CD4-positive, alpha-beta T cell treated with Interferon gamma for 1 hour (primary cell): ENCODE measurements at regions not wholly inside any gene's neighbourhood (a gene's known extent, or its start where the extent isn't known, plus 50 kb on each side); places are given as distances from the start of the nearest gene placed in this dataset.

Experiments
- DNase-seq: peaks from one replicate; pipeline ENCODE4 v3.0.0-alpha.2; 2020

DNA sequence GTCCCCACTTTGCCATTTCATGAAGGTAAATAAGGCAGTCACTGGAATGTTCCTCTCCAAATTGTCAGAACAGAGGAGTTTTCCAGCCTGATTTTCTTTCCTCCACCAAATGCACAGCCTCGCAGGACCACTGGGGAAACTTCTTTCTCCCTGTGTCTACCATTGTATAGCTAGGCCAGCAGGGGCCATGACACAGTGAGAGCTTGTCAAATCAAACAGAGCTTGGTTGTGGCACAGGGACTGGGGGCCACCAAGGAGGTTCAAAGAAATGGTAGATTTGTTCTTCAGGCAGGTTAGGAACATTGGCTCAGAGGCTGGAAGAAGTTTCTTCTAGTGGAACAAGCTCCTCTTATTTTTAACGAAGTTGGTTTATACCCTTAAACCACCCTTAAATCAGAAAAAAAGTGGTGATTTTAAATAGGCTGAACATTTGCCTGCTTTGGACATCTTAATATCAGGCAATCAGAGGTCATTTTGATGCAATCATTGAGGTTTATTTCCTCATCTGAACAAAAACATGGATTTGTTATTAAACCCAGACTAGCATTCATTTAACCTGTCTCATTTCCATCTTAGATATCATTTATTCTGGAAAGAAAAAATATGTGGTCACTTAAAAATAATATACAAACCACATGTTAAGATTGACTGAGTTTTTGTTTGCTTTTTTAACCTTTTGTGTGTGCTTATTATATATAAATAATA lies 105.6 kb downstream of the GTPBP8 start:
- no peak for DNase-seq

DNA sequence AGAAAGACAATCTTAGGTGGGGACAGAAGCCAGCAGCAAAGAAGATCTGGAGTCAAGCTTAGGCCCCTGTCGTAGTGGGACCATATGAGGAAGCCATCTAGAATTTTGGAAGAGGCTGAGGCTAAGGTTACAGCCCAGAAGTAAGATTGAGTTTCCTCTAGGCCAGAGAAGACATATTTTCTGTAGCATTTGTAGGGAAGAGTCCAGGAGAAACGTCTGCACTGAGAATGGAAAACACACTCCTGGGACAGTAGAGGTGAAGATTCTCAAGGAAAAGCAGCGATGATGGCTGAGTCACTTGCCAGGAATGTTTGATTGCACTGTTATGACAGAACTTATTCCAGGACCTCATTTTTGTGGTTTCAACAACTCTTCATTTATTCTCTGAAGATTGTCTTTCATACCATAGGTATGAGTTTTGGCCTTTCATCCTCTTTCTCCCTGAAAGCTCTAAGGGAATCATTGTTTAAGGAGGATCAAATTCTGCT lies 107.2 kb downstream of the GTPBP8 start:
- no peak for DNase-seq

DNA sequence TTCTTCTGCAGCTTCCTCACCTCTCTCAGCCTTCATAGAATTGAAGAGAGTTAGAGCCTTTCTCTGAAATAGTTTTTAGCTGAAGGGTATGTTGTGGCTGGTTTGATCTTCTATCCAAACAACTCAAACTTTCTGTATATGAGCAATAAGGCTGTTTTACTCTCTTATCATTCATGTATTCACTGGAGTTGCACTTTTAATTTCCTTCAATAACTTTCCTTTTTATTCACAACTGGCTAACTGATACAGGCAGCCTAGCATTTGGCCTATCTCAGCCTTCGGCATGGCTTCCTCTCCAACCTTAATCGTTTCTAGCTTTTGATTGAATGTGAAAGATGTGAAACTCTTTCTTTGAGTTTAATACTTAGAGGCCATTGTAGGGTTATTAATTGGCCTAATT lies 109.3 kb downstream of the GTPBP8 start:
- DNase-seq, result no peak

DNA sequence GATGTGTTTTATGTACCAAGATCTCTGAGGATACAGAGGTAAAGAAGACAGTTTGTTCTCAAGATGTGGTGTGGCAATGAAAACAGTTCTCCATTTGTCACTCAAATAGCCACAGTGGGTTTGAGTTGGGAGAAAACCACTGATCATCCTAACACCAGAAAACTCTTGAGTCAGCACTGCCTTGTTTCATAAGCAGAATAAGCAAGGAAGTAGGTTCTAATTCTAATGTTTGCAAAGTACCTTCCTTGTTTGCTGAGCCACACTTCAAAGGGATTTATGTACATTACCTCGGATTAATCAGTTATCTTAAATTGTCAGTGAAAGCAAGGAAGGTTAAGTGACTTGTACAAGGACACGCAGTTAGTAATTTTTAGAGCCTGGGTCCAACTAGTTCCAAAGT lies 107.8 kb upstream of the BOC start:
- no peak for DNase-seq

DNA sequence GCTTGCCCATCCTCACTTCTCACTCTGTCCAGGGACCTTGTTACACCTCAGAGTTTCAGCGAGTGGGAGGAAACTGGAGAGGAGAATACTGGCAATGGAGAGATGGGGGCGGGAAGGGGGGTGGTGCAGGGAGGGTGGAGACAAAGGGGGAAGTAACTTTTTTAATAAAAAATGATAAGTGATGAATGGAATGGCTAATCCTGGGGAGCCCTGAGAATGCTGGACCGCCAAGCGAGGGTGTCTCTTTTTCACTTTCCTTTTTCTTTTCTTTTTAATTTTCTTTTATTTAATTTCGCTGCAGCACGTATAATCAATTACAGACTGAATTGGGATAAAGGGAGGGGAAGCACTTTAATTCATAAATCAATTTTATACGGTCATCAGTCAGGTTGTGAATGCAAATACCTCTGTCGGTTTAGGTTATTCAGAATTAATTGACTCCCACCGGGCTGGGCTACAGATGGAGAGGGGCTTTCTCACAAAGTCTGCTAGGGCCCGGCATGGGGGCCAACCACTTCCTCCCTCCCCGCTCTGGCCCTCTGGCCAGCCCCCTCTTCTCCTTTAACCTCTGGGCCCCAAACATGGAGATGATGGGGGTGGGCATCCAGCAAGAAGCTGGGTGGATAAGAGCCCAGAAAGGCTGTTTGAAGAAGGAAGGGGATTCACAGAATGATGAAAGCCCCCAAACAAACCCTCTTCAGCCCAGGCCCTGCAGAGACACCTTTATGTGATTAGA lies 106.8 kb upstream of the BOC start:
- no peak for DNase-seq

DNA sequence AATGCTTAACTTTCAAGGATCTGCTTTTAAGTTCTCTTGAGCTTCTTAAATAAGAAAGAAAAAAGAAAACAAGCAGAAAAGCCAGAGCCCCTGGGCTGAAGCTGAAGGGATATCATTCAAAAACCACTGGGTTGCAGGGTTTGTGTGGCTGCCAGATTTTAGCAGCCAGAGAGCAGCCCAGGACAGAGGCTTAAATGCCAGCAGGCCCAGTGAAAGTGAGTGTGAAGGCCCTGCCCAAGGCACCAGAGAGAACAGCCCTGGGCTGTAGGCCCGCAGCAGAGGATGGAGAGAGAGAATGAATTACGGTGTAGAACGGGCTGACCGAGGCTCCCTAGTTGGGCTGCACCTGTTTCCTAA lies 106.3 kb upstream of the BOC start:
- no peak for DNase-seq

DNA sequence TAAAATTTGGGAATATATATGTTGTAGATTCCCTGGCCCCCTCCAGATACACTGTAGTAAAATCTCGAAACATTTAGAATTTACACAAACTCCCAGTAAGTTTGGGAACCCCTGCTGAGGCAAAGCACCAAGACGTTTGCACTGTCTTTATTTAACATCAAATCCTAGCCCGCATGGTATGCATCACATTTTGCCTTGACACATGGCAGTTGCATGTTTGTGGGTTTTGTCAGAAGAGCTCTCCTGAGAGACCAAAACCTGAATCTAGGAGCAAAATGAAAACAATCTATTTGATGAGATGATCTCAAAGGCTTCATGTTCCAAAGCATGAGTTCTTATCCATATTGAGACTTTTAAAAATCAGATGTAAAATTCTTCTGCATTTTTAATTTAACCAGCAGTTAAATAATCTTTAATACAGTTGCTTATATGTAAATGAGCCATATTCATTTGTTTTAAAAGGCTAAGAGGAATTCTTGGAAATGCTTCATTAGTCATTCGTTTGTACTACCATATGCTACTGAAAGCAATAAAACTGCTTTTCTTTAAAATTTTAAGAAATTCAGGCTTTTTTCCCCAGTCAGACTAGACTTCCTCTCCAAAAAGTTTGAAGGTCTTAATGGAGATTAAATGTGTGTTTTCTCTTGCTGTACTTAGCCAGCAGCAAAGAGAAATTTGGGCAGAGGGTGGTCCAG lies 105.2 kb upstream of the BOC start:
- DNase-seq, result no peak

DNA sequence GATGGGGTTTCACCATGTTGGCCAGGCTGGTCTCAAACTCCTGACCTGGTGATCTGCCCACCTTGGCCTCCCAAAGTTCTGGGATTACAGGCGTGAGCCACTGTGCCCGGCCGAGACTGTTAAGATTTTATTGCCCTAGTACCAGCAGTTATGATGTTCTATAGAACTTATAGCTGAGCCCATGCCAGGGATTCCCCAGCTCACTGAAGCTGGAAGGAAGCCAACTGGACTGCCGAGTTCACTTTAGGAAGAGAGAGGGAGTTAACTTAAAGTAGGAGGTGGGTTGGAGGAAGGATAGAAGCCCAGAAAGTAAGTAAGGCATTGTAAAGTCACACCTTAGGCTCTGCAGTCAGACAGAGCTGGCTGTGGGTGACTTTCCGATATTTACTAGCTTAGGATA lies 101.1 kb upstream of the BOC start:
- no peak for DNase-seq

DNA sequence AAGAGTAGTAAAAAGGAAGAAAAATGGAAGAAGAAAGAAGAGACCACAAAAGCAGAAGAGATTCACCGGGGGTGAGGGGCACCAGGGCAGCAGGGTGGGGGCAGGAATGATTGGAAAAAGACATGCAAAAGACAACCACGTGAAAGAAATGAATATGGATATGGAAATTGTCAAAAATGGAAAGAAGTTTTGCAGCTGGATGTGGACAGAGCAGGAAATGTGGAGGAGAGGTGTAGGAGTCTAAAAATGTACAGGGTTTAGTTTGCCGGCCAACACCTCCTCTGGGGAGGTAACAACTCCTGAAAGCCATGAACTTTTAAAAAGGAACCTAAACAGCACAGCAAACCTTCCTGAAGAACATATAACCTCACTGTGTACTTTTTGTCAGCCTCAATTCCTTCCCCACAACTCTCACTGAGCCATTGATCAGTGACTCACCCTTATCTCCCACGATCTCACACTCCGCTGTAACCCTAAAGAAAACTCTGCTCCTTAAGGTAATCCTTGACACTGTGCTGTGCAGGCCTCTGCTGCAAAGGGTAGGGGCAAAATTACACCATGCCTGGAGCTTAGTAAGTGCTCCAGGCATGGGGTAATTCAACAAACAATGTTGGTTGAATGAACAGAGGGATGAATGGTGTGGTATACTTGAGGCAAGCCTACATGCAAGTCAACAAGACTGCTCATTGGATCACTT lies 100.2 kb upstream of the BOC start:
- no peak for DNase-seq

DNA sequence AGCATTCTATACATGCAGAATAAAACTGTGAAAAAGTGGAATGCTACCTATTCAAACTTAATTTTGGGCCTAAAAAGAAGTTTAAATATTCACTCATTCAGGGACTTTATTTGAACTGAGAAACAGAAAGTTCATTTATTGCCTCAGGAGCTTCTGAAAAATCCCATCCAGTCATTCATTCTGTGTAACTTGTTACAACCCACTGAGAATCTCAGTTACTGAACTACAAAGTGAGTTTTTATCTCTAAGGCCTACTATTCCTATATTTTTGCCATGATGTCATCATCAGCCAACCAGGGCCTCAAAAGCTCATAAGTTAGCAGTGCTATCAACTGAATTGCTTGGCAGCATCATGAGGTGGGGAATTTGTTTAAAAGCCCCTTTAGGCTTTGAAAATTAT lies 98.0 kb upstream of the BOC start:
- DNase-seq, result no peak

DNA sequence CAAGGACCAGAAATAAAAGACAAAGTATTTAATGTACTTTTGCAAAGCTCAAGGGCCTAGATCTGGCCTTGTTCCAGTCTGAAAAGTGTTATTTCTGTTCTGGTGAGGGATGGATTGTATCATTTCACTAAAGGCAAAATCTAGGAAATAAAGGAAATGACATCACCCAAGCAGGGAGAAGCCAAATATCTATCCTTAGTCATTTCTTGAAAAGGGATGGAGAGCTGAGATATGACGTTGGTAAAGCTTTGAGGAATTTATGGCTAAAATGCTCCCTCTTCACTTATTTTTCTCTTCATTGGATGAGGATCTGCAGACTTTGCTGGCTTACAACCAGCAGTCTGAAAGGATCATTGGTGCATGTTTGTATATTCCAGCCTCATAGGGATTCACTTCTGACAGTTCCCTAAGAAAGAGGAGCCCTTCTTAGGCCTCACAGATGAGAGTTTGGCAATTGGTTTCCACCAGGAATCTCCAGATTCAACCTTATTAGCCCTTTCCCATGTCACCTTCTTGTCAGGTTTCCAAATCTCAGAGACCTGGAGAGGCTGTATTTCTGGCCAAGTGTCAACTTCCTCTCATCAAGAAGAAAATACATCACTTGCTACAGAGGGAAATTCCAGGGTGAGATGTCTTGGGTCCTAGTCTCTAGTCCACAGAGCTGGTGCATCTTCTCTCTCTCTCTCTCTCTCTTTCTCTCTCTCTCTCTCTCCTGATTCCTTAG lies 93.7 kb upstream of the BOC start:
- DNase-seq, result no peak

DNA sequence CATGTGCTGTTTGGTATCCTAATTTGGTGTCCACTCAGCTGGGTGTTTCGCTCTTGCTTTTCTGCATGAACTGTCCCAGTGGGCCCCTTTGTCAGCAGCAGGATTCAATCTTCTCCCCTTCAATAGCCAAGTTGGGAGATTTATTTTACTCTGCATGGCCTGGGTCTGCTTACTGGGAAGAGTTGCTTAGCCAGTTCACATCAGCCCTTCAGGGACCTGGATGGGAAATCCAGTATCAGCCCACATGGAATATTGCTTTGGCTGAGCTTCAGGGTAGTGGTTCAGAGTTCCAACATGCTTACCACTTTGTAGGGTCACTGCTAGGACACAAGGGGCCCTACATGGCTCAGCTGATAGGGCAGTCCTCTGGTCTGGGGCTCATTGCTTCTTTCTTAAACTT lies 93.0 kb upstream of the BOC start:
- DNase-seq, result no peak

DNA sequence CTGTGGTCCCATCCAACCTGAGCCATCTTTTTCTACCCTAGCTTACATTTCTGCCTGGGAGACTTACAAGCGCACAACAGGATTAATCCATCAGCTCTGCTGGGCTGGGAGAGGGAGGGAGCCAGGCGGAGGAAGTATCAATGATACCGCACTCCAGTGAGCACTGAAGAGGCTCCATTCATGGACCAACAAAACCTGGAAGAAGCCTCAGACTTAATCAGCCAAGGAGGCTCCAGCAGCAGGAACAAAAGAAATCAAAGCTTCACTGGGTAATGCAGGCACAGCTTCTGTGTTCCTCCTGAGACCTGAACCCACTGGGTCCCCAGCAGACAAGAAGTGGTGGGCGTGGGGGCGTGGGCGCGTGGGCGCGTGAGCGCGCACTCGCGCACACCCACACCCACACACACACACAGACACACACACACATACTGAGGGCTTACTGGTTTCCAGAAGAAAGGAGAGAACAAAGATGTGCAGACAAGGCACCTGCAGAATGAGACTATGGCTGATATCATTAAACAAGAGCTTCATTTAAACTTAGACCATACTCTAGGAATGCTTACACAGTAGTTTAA lies 87.0 kb upstream of the BOC start:
- DNase-seq, result no peak

DNA sequence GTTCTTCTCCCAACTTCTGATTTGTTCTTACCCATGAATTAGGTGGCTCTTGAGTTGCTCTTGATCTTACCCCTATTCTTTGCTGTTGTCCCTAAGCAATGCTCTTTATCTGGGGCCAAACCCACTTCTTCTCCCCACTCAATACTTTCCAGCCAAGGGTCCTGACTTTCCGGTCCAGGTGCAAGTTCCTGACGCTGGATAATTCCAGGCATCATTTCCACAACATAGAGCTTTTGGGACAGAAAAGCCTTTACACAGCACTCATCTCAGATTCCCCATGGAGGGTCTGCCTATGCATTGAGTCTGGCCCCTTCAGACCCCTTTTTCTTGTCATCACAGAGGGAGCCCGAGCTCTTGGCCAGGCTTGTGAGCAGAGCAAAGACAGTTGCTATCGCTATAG lies 85.4 kb upstream of the BOC start:
- no peak for DNase-seq

DNA sequence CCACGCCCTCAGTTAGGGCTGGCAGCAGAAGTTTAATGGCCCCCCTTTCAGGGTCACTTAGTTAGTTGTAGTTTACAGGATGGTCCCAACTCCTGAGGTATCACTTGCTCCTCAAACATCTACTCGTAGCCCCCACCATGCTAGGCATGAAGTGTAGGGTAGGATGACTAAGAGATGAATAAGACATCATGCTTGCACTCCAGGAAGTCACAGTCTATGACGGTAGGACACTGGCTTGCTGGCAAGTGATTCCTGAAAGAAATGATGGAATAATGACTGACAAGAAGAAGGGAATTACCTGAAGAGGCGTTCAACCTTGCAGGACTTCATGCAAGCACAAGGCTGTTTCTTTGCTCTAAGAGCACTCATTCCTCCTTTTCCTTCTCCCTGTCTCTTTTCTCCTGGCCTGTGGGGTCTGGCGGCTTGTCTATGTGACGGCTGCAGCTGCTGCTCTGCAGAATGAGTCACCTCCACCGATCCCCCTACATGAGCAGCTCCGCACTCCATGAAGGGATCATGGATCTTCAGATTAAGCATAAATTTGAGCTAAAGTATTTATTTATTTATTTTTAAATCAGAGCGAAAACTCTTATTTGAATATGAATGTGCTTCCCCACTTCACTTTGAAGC lies 82.9 kb upstream of the BOC start:
- no peak for DNase-seq

DNA sequence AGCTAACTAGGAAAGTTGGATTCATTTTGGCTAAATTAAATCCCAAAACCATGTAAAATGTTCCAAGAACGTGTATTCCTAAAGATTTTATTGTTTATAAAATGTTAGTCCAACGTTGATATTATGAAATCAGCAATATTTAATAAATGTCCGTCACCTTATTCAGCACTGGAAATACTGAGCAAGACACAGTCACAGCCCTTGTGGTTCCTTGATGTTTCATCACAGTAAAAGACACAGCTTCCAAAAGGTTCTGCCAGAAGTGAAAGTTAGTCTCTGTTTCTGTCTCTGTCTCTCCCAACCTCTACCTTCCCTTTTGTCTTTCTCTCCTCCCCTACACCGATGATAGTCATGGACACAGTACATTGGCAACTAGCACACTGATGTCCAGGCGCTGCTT lies 82.2 kb upstream of the BOC start:
- DNase-seq, result no peak

DNA sequence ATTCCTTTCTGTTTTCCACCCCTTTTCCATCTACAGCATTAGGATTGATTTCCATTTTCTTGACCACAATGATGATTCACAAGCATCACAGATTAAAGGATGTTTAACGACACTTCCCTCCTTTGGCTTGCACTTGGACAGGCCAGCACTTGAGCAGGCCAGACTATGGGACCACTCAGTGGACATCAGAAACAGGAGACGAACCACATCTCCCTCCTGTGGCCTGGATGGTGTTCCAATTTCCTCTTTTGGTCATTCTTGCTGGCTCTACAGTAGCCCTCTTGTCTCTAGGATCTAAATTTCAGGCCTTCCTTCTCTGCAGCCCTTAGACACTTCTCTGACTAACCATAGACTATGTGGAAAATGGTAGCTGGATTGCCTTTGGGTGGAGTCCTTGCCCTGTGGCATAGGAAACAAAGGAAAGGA lies 78.8 kb upstream of the BOC start:
- DNase-seq, result no peak

DNA sequence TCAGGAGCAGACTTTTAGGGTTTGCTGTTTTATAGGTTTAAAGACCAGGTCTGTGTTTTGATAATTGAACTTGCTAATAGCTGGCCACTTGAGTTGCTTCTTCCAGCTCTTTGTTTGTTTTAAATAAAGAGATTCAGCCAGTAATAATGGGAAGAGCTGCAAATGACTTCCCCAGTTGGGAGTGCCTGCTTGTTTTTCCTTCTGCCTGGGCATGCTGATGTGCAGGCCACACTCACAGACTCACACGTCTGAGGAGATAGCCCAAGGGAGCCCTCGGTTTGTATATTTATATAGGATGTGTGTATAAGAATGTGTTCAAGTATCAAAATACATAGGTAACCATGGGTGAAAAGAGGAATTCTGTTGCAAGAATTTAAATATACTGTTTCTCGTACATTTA lies 78.2 kb upstream of the BOC start:
- DNase-seq, result no peak

DNA sequence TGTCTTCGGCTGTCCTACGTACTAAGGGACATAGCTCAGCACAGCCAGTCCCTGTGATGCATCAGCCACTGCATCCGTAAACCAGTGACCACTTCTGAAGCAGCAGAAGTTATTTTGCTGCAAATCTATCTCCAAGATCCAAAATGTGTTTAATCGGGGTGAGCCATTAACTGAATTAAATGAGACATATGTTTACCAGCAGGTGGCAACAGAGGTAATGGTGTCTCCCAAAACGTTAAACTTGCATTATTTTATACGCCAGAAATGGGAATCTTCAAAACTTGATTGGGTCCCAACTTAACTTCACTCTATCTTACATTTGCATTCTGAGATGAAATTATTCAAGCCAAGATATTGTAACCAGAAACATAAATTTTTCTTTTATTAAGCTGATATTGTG lies 75.3 kb upstream of the BOC start:
- no peak for DNase-seq

DNA sequence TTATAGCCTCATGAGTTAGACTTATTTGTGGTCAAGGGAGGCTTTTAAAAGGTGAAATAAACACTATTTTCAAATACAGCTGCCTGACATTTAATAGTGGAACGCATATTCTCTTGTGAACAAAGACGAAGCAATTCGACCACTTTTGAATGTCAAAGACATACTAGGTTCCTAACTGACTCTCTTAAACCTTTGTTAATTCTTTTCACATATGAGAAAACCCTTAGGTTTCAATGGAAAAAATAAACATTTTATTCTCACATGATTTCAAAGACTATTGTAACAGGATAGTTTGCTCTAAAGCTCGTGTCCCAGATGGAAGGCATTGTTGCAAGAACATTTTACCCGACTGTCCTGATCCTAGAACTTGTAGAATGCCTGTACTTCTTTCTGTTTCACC lies 74.8 kb upstream of the BOC start:
- DNase-seq, result no peak

DNA sequence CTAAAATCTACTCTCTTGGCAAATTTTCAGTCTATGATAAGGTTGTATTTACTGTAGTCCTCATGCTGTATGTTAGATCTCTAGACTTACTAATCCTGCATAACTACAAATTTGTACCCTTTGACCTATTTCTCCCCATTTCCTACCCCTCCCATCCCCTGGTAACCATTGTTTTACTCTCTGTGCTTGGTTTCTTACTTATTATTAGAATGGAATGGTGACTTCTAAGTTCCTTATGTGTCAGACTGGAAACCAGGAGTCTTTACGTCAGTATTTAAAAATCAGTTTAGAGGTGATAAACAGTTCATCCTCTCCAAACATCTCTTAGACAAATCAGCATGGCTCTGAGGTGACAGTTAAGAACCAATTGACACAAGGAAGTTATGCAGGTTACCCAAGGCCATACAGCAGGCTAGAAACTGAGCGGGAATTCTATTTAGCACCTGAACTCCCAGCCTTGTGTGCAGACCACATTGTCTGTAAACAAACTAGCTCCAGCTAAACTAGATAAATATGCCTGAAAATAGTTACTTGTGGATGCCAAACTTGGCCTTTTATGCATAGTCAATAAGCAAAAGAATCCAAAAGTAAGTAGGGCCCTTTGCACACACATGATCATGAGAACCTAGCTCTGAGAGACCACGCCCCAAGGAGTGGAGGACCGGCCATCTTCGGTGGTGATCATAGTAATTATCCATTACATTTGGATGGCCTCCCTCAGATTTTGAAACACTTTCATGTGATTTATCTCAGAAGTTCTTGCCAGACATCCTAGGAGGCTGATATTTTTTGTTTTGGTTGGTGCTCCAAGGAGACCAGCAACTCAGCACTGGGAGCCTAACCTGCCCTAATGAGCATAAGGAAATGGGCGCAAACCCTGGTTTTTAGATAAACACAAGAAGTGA lies 72.3 kb upstream of the BOC start:
- no peak for DNase-seq
